Skeletal muscle satellite cell (primary cell): ENCODE measurements at regions not wholly inside any gene's neighbourhood (a gene's known extent, or its start where the extent isn't known, plus 50 kb on each side); places are given as distances from the start of the nearest gene placed in this dataset.
A peak's percentile ranks its signal among the peaks of the same experiment; 100 is the strongest.

Experiments used
- H3K27me3 ChIP-seq: 2 replicates; pipeline ENCODE4 v1.7.0; 2013; ENCODE audit warnings: low read length; ENCODE audit not compliant: control insufficient read depth, insufficient read depth
- H3K36me3 ChIP-seq: 2 replicates; pipeline ENCODE4 v1.7.0; 2013; ENCODE audit warnings: mild to moderate bottlenecking, control low read depth, low read length; ENCODE audit not compliant: insufficient read depth
- H3K4me1 ChIP-seq: 2 replicates; pipeline ENCODE4 v1.7.0; 2013; ENCODE audit warnings: low read length; ENCODE audit not compliant: control insufficient read depth, insufficient read depth
- H3K4me2 ChIP-seq: 2 replicates; pipeline ENCODE4 v1.7.0; 2013; ENCODE audit warnings: mild to moderate bottlenecking, low read length
- H3K4me3 ChIP-seq: 2 replicates; pipeline ENCODE4 v1.7.0; 2013; ENCODE audit warnings: low read length
- H3K9ac ChIP-seq: 2 replicates; pipeline ENCODE4 v1.7.0; 2013; ENCODE audit warnings: mild to moderate bottlenecking, low read depth, low read length, moderate library complexity
- H3K9me3 ChIP-seq: replicated peaks from 2 replicates; pipeline ENCODE4 v1.7.0; 2013; ENCODE audit warnings: mild to moderate bottlenecking, control low read depth, low read length

DNA sequence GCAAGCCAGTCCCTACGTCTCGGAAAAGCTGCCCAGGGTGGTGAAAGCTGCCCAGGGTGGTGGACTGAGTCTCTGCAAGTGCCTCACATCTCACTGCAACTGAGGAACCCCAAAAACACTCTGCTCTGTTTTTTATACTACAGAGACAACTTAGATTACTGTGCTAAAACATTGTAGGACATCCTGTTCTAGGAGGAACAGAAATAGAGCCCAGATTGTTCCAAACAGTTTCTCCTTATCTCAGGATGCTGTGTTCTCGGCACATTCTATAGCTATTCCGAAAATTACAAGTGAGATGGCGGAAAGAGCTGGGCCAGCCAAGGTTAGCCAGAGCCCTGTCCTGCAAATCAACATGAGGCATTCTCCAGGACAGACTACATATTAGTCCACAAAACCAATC, 138.7 kb downstream of the LRIG3 start:
- Histone ChIP-seq H3K9ac (no peak overlapping the region), H3K9me3 (no peaks in the 10 kb centered on the region), H3K4me2 (no peak overlapping the region), H3K4me3 (no peak overlapping the region), H3K27me3 (no peaks in the 10 kb centered on the region), H3K36me3 (no peaks in the 10 kb centered on the region), H3K4me1 (no peaks in the 10 kb centered on the region)

DNA sequence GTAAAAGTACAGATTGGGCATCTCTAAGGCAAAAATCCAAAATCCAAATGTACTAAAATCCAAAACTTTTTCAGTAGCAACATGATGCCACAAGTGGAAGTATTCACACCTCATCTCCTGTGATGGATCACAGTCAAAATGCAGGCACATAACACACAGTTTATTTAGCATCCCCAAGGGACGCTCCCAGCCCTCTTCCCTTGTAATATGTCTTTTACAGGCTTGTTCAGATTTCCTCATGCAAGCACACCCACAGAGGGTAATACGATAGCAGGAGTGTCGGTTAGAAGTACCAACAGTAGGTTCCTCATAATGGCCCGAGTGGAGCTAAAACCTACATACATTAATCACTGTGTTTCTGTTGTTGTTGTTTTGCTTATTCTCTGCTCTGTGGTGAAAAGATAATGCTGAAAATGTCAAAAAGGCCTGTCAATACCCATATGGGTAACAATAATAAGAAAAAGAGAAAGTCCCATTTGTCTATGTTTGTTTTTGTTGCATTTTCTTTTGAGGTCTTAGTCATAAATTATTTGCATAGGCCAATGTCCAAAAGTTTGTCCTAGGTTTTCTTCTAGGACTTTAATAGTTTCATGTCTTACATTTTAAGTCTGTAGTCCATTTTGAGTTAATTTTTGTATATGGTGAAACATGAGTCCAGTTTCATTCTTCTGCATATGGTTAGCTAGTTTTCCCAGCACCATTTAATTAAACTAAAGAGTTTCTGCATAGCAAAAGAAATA, 133.1 kb downstream of the LRIG3 start:
- H3K4me2 ChIP-seq, result peak overlapping the region; percentile 18
- H3K36me3 ChIP-seq, result no peaks in the 10 kb centered on the region
- no peaks in the 10 kb centered on the region for H3K27me3 ChIP-seq
- no peak overlapping the region for H3K9ac ChIP-seq
- no peak overlapping the region for H3K4me3 ChIP-seq
- peaks cover 10% of the 10 kb centered on the region for H3K4me1 ChIP-seq
- H3K9me3 ChIP-seq, result no peaks in the 10 kb centered on the region

DNA sequence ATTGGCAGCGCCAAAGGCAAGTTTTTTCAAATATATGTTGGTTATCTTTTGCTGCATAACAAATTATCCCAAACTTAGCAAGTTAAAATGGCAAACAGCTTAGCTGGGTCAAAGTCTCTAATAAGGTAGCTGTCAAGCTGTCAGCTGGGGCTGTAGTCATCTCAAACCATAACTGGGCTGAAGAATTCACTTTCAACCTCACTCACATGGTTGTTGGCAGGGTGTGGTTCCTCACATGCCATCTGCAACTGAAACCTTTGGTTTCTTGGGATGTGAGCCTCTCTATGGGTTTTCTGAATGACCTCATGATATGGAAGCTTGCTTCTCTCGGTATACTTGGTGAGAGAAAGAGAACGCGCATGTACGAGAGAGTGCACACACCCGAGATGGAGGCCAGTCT, 125.4 kb downstream of the LRIG3 start:
- no peaks in the 10 kb centered on the region for H3K27me3 ChIP-seq
- H3K4me1 ChIP-seq, result no peaks in the 10 kb centered on the region
- H3K36me3 ChIP-seq, result no peaks in the 10 kb centered on the region
- H3K9ac ChIP-seq, result no peak overlapping the region
- no peak overlapping the region for H3K4me3 ChIP-seq
- no peaks in the 10 kb centered on the region for H3K9me3 ChIP-seq
- no peak overlapping the region for H3K4me2 ChIP-seq

DNA sequence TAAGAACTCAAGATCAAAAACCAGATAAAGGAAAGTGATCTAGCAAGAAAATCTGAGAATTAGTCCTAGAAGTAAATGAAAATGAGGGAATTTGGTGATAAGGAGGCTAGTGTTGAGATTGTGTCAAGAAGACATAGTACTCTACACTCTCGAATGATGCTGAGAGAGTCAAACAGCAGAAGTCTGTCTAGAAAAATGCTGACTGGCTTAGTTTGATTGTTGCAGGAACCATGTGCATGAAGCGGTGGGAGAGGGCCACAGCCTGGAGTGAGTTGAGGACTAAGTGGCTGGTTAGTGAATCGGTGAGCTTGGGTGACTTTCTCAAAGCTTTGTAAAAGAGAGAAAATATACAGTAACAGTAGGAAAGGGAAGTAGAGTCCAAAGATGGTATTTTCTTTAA, 124.5 kb downstream of the LRIG3 start:
- Histone ChIP-seq H3K36me3 (no peaks in the 10 kb centered on the region), H3K27me3 (no peaks in the 10 kb centered on the region), H3K4me1 (no peaks in the 10 kb centered on the region), H3K4me2 (no peak overlapping the region), H3K9ac (no peak overlapping the region), H3K4me3 (no peak overlapping the region), H3K9me3 (no peaks in the 10 kb centered on the region)

DNA sequence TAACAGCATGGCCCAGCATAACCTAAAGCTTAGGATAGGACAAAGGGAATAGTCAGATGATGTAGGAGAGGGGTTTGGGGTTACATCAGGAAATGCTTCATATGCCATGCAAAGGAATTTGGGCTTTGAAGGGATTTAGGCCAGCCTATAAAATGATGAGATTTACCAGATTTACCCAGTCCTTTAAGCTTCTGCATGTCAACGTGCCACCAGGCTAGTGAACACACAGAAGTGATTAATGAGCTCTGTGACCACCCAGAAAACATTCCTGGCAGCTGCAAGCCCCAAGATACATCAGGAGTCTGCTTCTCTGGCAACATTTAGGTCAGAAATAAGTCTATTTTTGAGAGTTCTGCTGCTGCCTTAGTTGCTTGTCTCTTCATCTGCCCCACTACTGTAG, 118.3 kb downstream of the LRIG3 start:
- Histone ChIP-seq H3K9me3 (no peaks in the 10 kb centered on the region), H3K4me3 (no peak overlapping the region), H3K4me2 (no peak overlapping the region), H3K4me1 (peaks cover 6% of the 10 kb centered on the region), H3K9ac (no peak overlapping the region), H3K27me3 (no peaks in the 10 kb centered on the region), H3K36me3 (no peaks in the 10 kb centered on the region)

DNA sequence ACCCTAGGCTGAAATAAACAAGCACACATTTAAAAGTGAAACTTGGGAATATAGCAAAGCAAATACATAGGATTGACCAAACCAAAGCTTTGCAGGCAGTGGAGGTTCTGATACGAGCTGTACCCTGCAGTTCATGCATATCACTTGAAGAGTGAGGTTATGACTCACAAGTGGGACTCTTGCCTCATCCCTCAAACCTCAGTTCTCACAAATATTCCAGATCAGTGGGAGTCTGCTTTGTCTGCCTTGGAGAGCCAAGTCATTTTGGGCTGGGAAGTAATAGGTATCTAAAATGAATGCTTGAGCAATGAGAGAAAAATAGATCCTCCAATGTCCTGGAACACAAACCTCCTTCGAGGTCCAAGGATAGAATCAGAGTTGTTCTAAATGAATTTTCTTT, 116.4 kb downstream of the LRIG3 start:
- peaks cover 6% of the 10 kb centered on the region for H3K4me1 ChIP-seq
- H3K4me2 ChIP-seq, result no peak overlapping the region
- no peak overlapping the region for H3K4me3 ChIP-seq
- no peak overlapping the region for H3K9ac ChIP-seq
- no peaks in the 10 kb centered on the region for H3K27me3 ChIP-seq
- H3K36me3 ChIP-seq, result no peaks in the 10 kb centered on the region
- H3K9me3 ChIP-seq, result no peaks in the 10 kb centered on the region

DNA sequence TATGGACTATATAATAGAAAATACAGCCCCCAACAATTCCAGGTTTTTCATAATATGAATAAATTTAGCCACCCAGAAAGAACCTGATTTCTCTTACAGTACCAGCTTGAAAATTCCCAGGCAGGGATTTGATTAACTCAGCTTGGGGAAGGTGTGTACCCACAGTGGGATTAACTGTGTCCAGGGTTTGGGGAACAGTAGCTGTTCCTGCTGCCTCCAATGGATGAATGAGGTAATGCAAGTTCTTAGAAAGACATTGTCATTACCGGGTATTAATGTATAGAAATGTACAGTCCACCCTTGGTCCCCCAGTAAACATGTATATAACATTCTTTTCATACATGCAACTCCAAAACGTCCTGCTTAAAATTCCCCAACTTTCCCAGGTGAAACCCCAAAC, 115.6 kb downstream of the LRIG3 start:
- Histone ChIP-seq H3K36me3 (no peaks in the 10 kb centered on the region), H3K27me3 (no peaks in the 10 kb centered on the region), H3K4me3 (no peak overlapping the region), H3K4me1 (peaks cover 6% of the 10 kb centered on the region), H3K9me3 (no peaks in the 10 kb centered on the region), H3K9ac (no peak overlapping the region), H3K4me2 (no peak overlapping the region)

DNA sequence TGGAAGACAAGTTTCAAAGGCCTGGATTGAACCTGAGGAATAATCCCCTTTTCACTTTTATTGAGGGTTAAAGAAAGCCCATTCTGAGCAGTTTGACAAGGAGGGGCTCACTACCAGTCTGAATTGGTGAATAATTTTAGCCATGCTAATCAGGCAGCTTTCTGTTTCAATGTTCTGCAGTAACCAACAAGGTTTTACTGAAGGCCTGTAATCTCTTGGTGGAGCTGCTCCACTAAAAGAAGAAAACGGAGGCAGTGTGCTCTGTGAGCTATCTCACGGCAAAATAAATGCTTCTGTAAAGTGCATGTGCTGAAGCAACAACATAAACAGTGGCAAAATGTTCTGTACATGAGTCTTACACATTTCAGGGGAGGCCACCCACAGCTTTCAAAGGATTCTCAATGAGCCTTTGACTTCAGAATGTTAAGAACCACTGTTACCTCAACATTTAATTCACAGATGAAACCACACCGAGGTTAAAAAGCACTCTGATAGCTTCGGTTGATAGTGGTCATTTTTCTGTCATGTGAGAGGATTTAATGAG, 111.2 kb downstream of the LRIG3 start:
- H3K4me2 ChIP-seq, result no peak overlapping the region
- no peaks in the 10 kb centered on the region for H3K9me3 ChIP-seq
- no peak overlapping the region for H3K9ac ChIP-seq
- no peaks in the 10 kb centered on the region for H3K27me3 ChIP-seq
- H3K36me3 ChIP-seq, result no peaks in the 10 kb centered on the region
- H3K4me3 ChIP-seq, result no peak overlapping the region
- peaks cover 5% of the 10 kb centered on the region for H3K4me1 ChIP-seq

DNA sequence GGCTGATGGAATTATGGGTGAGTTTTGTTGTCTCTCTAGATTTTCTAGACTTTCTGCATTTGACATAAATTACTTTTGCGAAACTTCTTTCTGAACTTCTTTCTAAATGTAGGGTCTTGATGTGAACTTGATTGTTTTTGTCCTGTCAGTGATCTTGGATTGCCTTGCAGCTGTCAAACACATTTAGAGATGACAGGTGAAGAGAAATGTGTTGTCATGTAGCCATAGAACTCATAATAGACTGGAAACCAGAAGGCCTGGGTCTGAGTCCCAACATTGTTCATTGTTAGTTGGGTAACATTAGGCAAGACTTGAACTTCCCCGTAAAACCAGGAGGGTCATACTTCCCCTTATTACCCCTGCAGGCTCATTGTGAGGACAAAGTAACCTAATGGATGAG, 109.0 kb downstream of the LRIG3 start:
- Histone ChIP-seq H3K9ac (no peak overlapping the region), H3K4me2 (no peak overlapping the region), H3K36me3 (no peaks in the 10 kb centered on the region), H3K9me3 (no peaks in the 10 kb centered on the region), H3K4me3 (no peak overlapping the region), H3K27me3 (no peaks in the 10 kb centered on the region), H3K4me1 (peaks cover 2% of the 10 kb centered on the region)

GRCh38 chr12:58812214-58812613, 108.1 kb downstream of the LRIG3 start:
- Histone ChIP-seq H3K9me3 (no peaks in the 10 kb centered on the region), H3K4me2 (no peak overlapping the region), H3K27me3 (no peaks in the 10 kb centered on the region)

DNA sequence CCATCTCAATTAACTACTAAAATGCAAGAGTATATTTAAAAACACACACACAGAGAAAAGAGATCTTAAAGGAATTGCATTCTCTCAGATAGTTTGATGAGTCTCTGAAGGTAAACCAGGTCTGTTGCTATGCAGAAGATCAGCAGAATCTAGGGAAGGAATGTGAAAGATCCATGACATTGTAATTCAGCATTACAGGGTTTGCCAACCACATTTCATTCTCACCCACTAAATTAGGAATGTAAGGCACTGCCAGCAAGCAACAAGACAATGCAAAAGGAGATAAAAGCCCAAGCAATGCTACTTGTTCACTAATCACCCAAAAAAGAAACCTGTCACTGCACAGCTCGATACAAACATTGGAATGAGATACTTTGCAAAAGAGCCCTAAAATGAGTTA, 106.3 kb downstream of the LRIG3 start:
- H3K9ac ChIP-seq, result no peak overlapping the region

More at GRCh38 chr12:58812214-58812613, 108.1 kb downstream of the LRIG3 start:
- H3K4me1 ChIP-seq, result peaks cover 2% of the 10 kb centered on the region
- H3K9ac ChIP-seq, result no peak overlapping the region
- H3K4me3 ChIP-seq, result no peak overlapping the region
- no peaks in the 10 kb centered on the region for H3K36me3 ChIP-seq

GRCh38 chr12:58815235-58815634, 105.1 kb downstream of the LRIG3 start:
- no peaks in the 10 kb centered on the region for H3K9me3 ChIP-seq
- H3K4me1 ChIP-seq, result peaks cover 2% of the 10 kb centered on the region
- H3K9ac ChIP-seq, result no peak overlapping the region
- H3K27me3 ChIP-seq, result no peaks in the 10 kb centered on the region
- H3K4me3 ChIP-seq, result no peak overlapping the region
- H3K4me2 ChIP-seq, result no peak overlapping the region
- H3K36me3 ChIP-seq, result no peaks in the 10 kb centered on the region

More for the DNA sequence above, 106.3 kb downstream of the LRIG3 start:
- Histone ChIP-seq H3K27me3 (no peaks in the 10 kb centered on the region), H3K4me1 (peaks cover 2% of the 10 kb centered on the region), H3K4me2 (no peak overlapping the region), H3K4me3 (no peak overlapping the region), H3K36me3 (no peaks in the 10 kb centered on the region), H3K9me3 (no peaks in the 10 kb centered on the region)
